ENCODE measurements at regions not wholly inside any gene's neighbourhood (a gene's known extent, or its start where the extent isn't known, plus 50 kb on each side); places are given as distances from the start of the nearest gene placed in this dataset.

- TF ChIP-seq CTCF (IDR thresholded peaks at IDR 0.05), result no peak
- ATAC-seq (ENCODE audit: low read depth) (no peak), DNase-seq (no peak)
- no peaks in the 10 kb centered on the region for H3K36me3 Mint-ChIP-seq (ENCODE audit: low read depth)
- CTCF ChIA-PET, result no interaction called here
- intact Hi-C loops (cut with micrococcal nuclease), result no loop called here
- peaks cover 11% of the 10 kb centered on the region for H3K27me3 Mint-ChIP-seq
- no peak overlapping the region for H3K4me3 Mint-ChIP-seq
- no peaks in the 10 kb centered on the region for H3K9me3 Mint-ChIP-seq
- POLR2A ChIA-PET, result no interaction called here
- H3K4me1 Mint-ChIP-seq, result no peaks in the 10 kb centered on the region
- no peak overlapping the region for H3K27ac Mint-ChIP-seq
Observed at GRCh38 chr1:67627906-67628305, 57.1 kb upstream of the GADD45A start.

GRCh38 chr1:67629370-67630075 is 55.5 kb upstream of the GADD45A start:
- ChIA-PET CTCF (no interaction called here), POLR2A (no interaction called here)
- no peaks in the 10 kb centered on the region for H3K9me3 Mint-ChIP-seq

GRCh38 chr1:67630438-67631045 is 54.5 kb upstream of the GADD45A start:
- Mint-ChIP-seq H3K4me3 (no peak overlapping the region), H3K27ac (no peak overlapping the region), H3K27me3 (peaks cover 10% of the 10 kb centered on the region), H3K36me3 (ENCODE audit: low read depth) (no peaks in the 10 kb centered on the region), H3K4me1 (peaks cover 14% of the 10 kb centered on the region), H3K9me3 (no peaks in the 10 kb centered on the region)
- ATAC-seq (ENCODE audit: low read depth) (no peak), DNase-seq (no peak)
- TF ChIP-seq CTCF (IDR thresholded peaks at IDR 0.05), result no peak
- CTCF ChIA-PET, result no interaction called here
- POLR2A ChIA-PET, result no interaction called here
- intact Hi-C loops (cut with micrococcal nuclease), result no loop called here

More at GRCh38 chr1:67629370-67630075, 55.5 kb upstream of the GADD45A start:
- TF ChIP-seq CTCF (IDR thresholded peaks at IDR 0.05), result no peak
- no peak overlapping the region for H3K4me3 Mint-ChIP-seq
- intact Hi-C loops (cut with micrococcal nuclease), result no loop called here
- no peaks in the 10 kb centered on the region for H3K36me3 Mint-ChIP-seq (ENCODE audit: low read depth)
- H3K4me1 Mint-ChIP-seq, result peaks cover 3% of the 10 kb centered on the region
- DNase-seq, result no peak
- H3K27ac Mint-ChIP-seq, result no peak overlapping the region
- H3K27me3 Mint-ChIP-seq, result peaks cover 11% of the 10 kb centered on the region
- ATAC-seq (ENCODE audit: low read depth), result no peak

GRCh38 chr1:67632356-67632755 is 52.6 kb upstream of the GADD45A start:
- Mint-ChIP-seq H3K9me3 (no peaks in the 10 kb centered on the region), H3K4me3 (no peak overlapping the region), H3K36me3 (ENCODE audit: low read depth) (no peaks in the 10 kb centered on the region), H3K27ac (no peak overlapping the region), H3K27me3 (peaks cover 9% of the 10 kb centered on the region), H3K4me1 (peaks cover 19% of the 10 kb centered on the region)
- POLR2A ChIA-PET, result no interaction called here
- DNase-seq, result no peak
- no peak for ATAC-seq (ENCODE audit: low read depth)
- intact Hi-C loops (cut with micrococcal nuclease), result no loop called here
- TF ChIP-seq CTCF (IDR thresholded peaks at IDR 0.05), result no peak
- CTCF ChIA-PET, result interaction anchor here (0.8 kb wide), 1 partner anchor 70 kb away, joined by 4 read pairs; no protein-coding TSS in a partner anchor

GRCh38 chr1:67632811-67633655 is 52.0 kb upstream of the GADD45A start:
- no peak overlapping the region for H3K4me3 Mint-ChIP-seq
- H3K4me1 Mint-ChIP-seq, result peaks cover 19% of the 10 kb centered on the region
- intact Hi-C loops (cut with micrococcal nuclease), result no loop called here
- POLR2A ChIA-PET, result no interaction called here
- DNase-seq, result no peak
- CTCF ChIA-PET, result no interaction called here
- no peaks in the 10 kb centered on the region for H3K36me3 Mint-ChIP-seq (ENCODE audit: low read depth)
- H3K9me3 Mint-ChIP-seq, result no peaks in the 10 kb centered on the region
- H3K27me3 Mint-ChIP-seq, result peaks cover 5% of the 10 kb centered on the region
- no peak for ATAC-seq (ENCODE audit: low read depth)
- TF ChIP-seq CTCF (IDR thresholded peaks at IDR 0.05), result no peak
- H3K27ac Mint-ChIP-seq, result no peak overlapping the region

All from activated B cell treated with CpG ODN at 0.5 μM for 24 hours (primary cell).